Cardiac fibroblast (primary cell): ENCODE measurements at regions not wholly inside any gene's neighbourhood (a gene's known extent, or its start where the extent isn't known, plus 50 kb on each side); places are given as distances from the start of the nearest gene placed in this dataset.
"Not testable (repeated sequence)": the region's sequence is repeated elsewhere in the genome, so short reads cannot be mapped to it uniquely, and the experiment has no call there.

Experiments
- DNase-seq, 2 donors: peaks; one replicate each; pipeline versions ENCODE4 v3.0.0 to v3.0.0-alpha.2; 2010; ENCODE audit warnings: low read depth in 2 of 2
- H3K4me3 ChIP-seq, 2 donors: replicated peaks in 1 of 2; 1 replicate in 1 of 2; 2 replicates in 1 of 2; pipeline ENCODE4 v1.5.1; 2011; ENCODE audit warnings: low read depth in 2 of 2, low read length in 2 of 2, mild to moderate bottlenecking in 2 of 2, moderate library complexity in 1 of 2
- CTCF ChIP-seq: IDR thresholded peaks from one replicate; pipeline ENCODE4 v1.5.1; 2011; ENCODE audit warnings: low read depth, mild to moderate bottlenecking, low read length, inconsistent platforms

DNA sequence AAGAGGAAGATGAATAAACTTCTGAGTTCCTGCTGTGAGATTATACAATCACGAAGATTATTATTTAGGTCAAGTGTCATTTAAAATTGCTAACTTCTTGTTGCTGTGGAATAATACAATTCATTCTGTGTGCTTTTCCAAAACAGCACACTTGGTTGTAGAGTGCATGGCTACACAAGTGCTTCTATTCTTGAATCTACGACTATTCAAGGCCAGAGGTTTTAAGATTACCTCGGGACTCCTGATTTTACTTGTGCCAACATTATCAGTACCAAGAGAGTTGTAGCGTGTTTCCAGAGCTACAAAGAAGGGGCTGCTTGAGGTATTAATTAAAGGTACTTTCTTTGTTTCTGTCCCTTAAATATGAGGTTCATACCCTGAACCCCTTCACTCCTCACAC lies 234.0 kb upstream of the PCDH9 start:
- TF ChIP-seq CTCF = no peak
- DNase-seq = no peak

GRCh38 chr13:67462098-67462497 lies 232.0 kb upstream of the PCDH9 start:
- H3K4me3 ChIP-seq = no peak overlapping the region
- no peak for TF ChIP-seq CTCF
- no peak for DNase-seq

More for the DNA sequence above, 234.0 kb upstream of the PCDH9 start:
- no peak overlapping the region for H3K4me3 ChIP-seq

DNA sequence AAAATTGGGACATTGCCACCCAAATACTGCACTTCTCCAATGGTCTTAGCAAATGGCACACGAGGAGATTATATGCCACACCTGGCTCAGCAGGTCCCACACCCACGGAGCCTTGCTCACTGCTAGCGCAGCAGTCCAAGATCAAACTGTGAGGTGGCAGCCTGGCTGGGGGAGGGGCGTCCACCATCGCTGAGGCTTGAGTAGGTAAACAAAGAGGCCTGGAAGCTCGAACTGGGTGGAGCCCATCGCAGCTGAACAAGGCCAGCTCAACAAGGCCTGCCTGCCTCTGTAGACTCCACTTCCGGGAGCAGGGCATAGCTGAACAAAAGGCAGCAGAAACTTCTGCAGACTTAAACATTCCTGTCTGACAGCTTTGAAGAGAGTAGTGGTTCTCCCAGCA lies 222.4 kb upstream of the PCDH9 start:
- not testable (repeated sequence) for DNase-seq, H3K4me3 ChIP-seq

GRCh38 chr13:67445436-67445835 lies 215.3 kb upstream of the PCDH9 start:
- TF ChIP-seq CTCF = no peak
- DNase-seq = no peak
- H3K4me3 ChIP-seq = no peak overlapping the region

- no peak for TF ChIP-seq CTCF
- no peak overlapping the region for H3K4me3 ChIP-seq
These were observed 213.8 kb upstream of the PCDH9 start for GRCh38 chr13:67443923-67444322.

GRCh38 chr13:67440236-67440975 lies 210.3 kb upstream of the PCDH9 start:
- H3K4me3 ChIP-seq = no peak overlapping the region
- DNase-seq = no peak
- TF ChIP-seq CTCF = no peak

More at GRCh38 chr13:67443923-67444322, 213.8 kb upstream of the PCDH9 start:
- DNase-seq = no peak

- DNase-seq = no peak
- no peak overlapping the region for H3K4me3 ChIP-seq
- TF ChIP-seq CTCF = no peak
These were observed 209.2 kb upstream of the PCDH9 start for GRCh38 chr13:67439365-67439764.
